Gastroesophageal sphincter (tissue), 3 donors: ENCODE measurements at regions not wholly inside any gene's neighbourhood (a gene's known extent, or its start where the extent isn't known, plus 50 kb on each side); places are given as distances from the start of the nearest gene placed in this dataset.

ENCODE experiments used
- CTCF ChIP-seq, 4 experiments: fragments of 200-600 bp in 2 of 4; fragments of 450-650 bp in 2 of 4; sonication (generic) in 1 of 4; IDR thresholded peaks; one replicate each; pipeline ENCODE4 v1.5.1; 2017 to 2019; ENCODE audit warnings: antibody characterized with exemption in 4 of 4, mild to moderate bottlenecking in 2 of 4, moderate library complexity in 2 of 4
- EP300 ChIP-seq: sonication (generic); formaldehyde crosslinking; IDR thresholded peaks from one replicate; pipeline ENCODE4 v1.6.1; 2017; ENCODE audit warnings: antibody characterized with exemption, mild to moderate bottlenecking
- POLR2A ChIP-seq, 2 donors: fragments of 450-650 bp; IDR thresholded peaks; one replicate each; pipeline ENCODE4 v1.6.1; 2017; ENCODE audit warnings: antibody characterized with exemption in 2 of 2, mild to moderate bottlenecking in 2 of 2, moderate library complexity in 1 of 2

DNA sequence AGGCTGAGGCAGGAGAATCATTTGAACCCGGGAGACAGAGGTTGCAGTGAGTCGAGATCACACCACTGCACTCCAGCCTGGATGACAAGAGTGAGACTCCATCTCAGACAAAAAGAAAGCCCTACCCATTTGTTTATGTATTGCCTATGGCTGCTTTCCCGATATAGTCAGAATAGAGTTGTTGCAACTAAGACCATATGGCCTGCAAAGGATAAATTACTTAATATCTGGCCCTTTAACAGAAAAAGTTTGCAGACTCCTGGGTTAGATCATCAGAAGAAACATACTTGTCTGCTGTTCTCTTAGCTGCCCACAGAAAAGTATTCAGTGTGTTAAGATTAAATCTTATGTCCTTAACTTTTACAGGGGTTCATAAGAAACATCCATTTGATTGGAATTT is 122.4 kb upstream of the VASH1 start:
- TF ChIP-seq CTCF (IDR thresholded peaks at IDR 0.05) = no peak
- no peak for TF ChIP-seq POLR2A (IDR thresholded peaks at IDR 0.05)
- no peak for TF ChIP-seq EP300
